ENCODE measurements at regions not wholly inside any gene's neighbourhood (a gene's known extent, or its start where the extent isn't known, plus 50 kb on each side); places are given as distances from the start of the nearest gene placed in this dataset.

- TF ChIP-seq TCF7L2 (IDR thresholded peaks at IDR 0.05; ENCODE audit: low read depth, low read length), result no peak
- TF ChIP-seq POLR2AphosphoS5 (IDR thresholded peaks at IDR 0.05; ENCODE audit: low read depth, low read length), result no peak
- no peak for TF ChIP-seq SIN3A (IDR thresholded peaks at IDR 0.05; ENCODE audit: borderline replicate concordance, insufficient read depth, low read depth, low read length)
- no peak for TF ChIP-seq REST (IDR thresholded peaks at IDR 0.05; ENCODE audit: insufficient read depth in 1 of 2, low read depth in 2 of 2, low read length in 1 of 2)
- no peak for TF ChIP-seq CTCF (IDR thresholded peaks at IDR 0.05)
- no peak for DNase-seq (ENCODE audit: low read depth, low spot score)
- Histone ChIP-seq H3K4me3 (ENCODE audit: low read depth in 2 of 2, low read length in 2 of 2) (no peak overlapping the region), H3K27me3 (ENCODE audit: control insufficient read depth, insufficient read depth, low read length) (peaks cover 25% of the 10 kb centered on the region), H3K9me3 (ENCODE audit: control insufficient read depth, insufficient read depth, low read depth, low read length) (no peaks in the 10 kb centered on the region), H3K4me1 (ENCODE audit: control insufficient read depth, insufficient read depth, low read length) (no peaks in the 10 kb centered on the region; the same call in 1 of the 2 replicates), H3K36me3 (ENCODE audit: control insufficient read depth, insufficient read depth, low read length) (no peaks in the 10 kb centered on the region), H3K27ac (ENCODE audit: low read length) (no peak overlapping the region)
- ChIA-PET CTCF (no interaction called here), POLR2A (no interaction called here)
- ATAC-seq, result no peak
- intact Hi-C loops (cut with micrococcal nuclease; ENCODE audit: unreplicated experiment) (no loop called here), in situ Hi-C loops (cut with HindIII; ENCODE audit: low pct_unique_long_range_greater_than_20kb, low sequenced_read_pairs) (no loop called here)
- BruUV-seq (replicated peaks), result no TSS peak
Measured at GRCh38 chr10:62938672-62939071, 122.5 kb upstream of the EGR2 start.

- TF ChIP-seq REST (IDR thresholded peaks at IDR 0.05; ENCODE audit: insufficient read depth in 1 of 2, low read depth in 2 of 2, low read length in 1 of 2) (no peak), SIN3A (IDR thresholded peaks at IDR 0.05; ENCODE audit: borderline replicate concordance, insufficient read depth, low read depth, low read length) (no peak), TCF7L2 (IDR thresholded peaks at IDR 0.05; ENCODE audit: low read depth, low read length) (no peak), POLR2AphosphoS5 (IDR thresholded peaks at IDR 0.05; ENCODE audit: low read depth, low read length) (no peak), CTCF (IDR thresholded peaks at IDR 0.05) (no peak)
- no peak for ATAC-seq
- H3K4me3 ChIP-seq (ENCODE audit: low read depth in 2 of 2, low read length in 2 of 2), result no peak overlapping the region
- H3K9me3 ChIP-seq (ENCODE audit: control insufficient read depth, insufficient read depth, low read depth, low read length), result no peaks in the 10 kb centered on the region
- intact Hi-C loops (cut with micrococcal nuclease; ENCODE audit: unreplicated experiment) (no loop called here), in situ Hi-C loops (cut with HindIII; ENCODE audit: low pct_unique_long_range_greater_than_20kb, low sequenced_read_pairs) (no loop called here)
- no peak overlapping the region for H3K27ac ChIP-seq (ENCODE audit: low read length)
- H3K27me3 ChIP-seq (ENCODE audit: control insufficient read depth, insufficient read depth, low read length), result peaks cover 23% of the 10 kb centered on the region
- no peaks in the 10 kb centered on the region for H3K36me3 ChIP-seq (ENCODE audit: control insufficient read depth, insufficient read depth, low read length)
- no TSS peak for BruUV-seq (replicated peaks)
- ChIA-PET POLR2A (no interaction called here), CTCF (no interaction called here)
- DNase-seq (ENCODE audit: low read depth, low spot score), result no peak
- H3K4me1 ChIP-seq (ENCODE audit: control insufficient read depth, insufficient read depth, low read length), result no peaks in the 10 kb centered on the region
Measured at GRCh38 chr10:62937674-62938073, 121.5 kb upstream of the EGR2 start.
